Glomerular visceral epithelial cell (primary cell): ENCODE measurements at regions not wholly inside any gene's neighbourhood (a gene's known extent, or its start where the extent isn't known, plus 50 kb on each side); places are given as distances from the start of the nearest gene placed in this dataset.
A peak's percentile ranks its signal among the peaks of the same experiment; 100 is the strongest.

Experiments used
- DNase-seq: peaks from one replicate; pipeline ENCODE4 v3.0.0-alpha.2; 2016; ENCODE audit errors: extremely low spot score

- DNase-seq = no peak
Observed at GRCh38 chr4:138964716-138965426, 50.7 kb upstream of the NOCT start.

GRCh38 chr4:138963412-138963811 lies 52.2 kb upstream of the NOCT start:
- DNase-seq = no peak

DNA sequence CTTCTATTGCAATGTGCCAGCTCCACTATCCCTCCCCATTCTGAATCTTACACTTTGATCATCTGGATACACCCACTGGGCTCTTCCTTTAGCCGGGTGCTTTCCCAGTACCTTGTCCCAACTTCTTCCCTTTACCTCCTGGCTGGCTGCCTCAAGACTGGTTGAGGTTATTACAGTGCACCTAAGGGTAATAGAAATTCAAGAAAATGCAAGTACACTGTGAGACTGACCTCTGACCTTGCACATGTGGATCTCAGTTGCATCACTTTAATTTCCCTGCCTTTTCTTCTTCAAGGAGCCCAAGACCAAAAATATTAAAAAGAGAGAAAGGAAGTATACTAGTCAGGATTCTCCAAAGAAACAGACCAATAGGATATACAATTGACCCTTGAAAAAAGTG lies 53.9 kb upstream of the NOCT start:
- DNase-seq = no peak

- no peak for DNase-seq
Observed at GRCh38 chr4:138961129-138961528, 54.5 kb upstream of the NOCT start.

DNA sequence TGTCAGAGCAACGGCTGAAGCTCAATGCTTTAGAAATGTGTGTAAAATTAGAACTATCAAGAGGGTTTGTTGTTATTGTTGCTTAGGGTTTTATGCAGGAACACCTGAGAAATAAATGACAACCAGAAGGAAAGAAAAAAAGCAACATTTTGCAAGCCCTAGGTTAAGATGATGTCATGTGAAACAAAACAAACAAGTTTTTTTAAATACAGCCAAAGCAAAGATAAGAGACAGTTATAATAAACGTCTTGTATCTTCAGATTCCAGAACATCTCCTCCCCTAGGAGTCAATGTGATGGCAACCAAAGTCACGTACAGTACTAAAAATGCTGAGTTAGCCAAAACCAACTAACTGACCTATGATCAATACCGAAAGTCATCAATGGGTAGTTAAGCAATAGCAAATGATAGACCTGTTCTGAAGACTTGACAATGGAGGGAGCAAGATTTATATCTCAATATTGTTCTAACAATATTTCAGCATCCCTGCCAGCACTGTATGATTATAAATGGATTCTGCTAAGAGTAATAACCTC lies 55.3 kb upstream of the NOCT start:
- no peak for DNase-seq

DNA sequence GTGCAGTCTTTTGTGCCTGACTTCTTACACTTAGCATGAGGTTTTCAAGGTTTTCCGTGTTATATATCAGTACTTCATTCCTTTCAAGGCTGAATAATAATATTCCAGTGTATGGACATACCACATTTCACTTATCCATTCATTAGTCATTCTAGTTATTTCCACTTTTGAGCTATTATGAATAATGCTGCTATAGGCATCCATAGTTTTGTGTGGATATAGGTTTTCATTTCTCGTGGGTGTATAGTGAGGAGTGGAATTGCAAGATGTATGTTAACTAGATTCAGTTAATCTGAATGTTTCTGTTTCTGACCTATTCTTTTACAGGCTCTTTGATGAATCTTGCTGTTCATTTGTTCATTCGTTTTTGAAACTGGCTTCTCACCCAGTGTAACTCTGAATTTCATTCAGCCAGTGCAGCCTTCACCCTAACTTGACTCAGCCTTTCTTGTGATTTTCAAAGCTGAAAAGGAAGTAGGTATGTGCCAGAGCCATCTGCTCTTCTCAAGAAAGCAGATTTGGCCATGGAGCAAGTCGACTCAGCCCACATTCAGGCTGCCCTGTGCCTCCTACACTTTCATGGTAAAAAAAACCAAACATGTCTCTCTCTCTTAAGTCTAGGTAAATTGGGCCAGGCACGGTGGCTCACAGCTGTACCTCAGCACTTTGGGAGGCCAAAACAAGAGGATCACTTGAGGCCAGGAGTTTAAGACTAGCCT lies 56.3 kb upstream of the NOCT start:
- DNase-seq = no peak

DNA sequence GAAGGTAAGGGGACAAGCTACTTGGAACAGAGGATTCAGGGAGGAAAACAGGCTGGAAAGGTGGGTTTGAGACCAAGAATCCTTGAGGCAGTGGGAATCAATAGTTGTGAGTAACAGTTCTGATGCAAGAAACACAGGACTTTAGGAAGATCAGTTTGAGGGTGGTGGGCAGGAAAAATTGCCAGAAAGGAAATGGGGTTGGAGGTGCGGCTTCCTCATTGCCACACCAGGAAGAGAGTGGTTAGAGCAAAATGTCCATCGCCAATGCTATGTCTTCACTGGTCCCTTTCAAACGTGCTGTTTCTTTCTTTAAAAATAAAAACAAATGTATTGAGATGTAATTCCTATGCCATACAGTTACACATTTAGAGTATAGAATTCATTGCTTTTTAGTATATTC lies 57.1 kb upstream of the NOCT start:
- DNase-seq = no peak

- no peak for DNase-seq
Observed at GRCh38 chr4:138957302-138957701, 58.3 kb upstream of the NOCT start.

DNA sequence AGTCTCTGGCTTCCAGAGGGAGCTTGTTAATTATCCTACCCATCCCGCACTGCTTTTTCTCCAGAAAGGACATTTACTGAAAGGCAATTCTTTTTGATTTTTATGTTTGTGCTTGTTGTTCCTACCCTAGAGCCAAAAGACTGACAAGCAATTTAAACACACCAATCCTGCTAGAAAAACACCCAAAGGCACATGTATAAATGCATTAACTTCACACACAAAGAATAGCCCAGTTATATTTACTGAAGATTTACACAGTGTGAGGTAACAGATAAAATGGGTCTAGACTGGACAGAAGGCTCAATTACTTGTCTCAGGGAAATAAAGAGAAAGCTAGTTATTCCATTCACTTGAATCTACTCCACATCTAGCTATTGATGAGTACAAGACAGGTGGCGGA lies 61.2 kb upstream of the NOCT start:
- no peak for DNase-seq

- DNase-seq = peak; percentile 90
Observed at GRCh38 chr4:138953961-138954371, 61.6 kb upstream of the NOCT start.

GRCh38 chr4:138952411-138952810 lies 63.2 kb upstream of the NOCT start:
- DNase-seq = peak; percentile 57

- no peak for DNase-seq
Observed at GRCh38 chr4:138951764-138952163, 63.8 kb upstream of the NOCT start.

DNA sequence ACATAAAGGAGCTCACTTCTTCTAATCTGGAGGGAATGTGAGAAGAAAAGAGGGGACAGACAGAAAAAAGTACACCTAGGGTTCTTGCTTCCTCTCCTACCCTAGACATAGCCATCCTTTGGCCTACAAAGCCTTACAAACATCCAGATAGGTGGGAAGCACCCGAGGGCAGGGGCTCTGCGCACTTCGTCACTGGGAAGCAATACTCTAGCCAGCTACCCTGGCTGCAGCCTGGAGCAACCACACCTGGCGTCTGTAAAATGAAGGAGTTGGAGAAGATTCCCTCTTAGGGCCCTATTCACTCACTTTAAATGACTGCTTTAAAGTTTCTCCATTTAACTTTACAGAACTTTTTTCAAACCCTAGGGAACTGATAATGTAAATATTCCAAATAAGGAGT lies 65.7 kb upstream of the NOCT start:
- DNase-seq = no peak

GRCh38 chr4:138948918-138949317 lies 66.7 kb upstream of the NOCT start:
- no peak for DNase-seq

DNA sequence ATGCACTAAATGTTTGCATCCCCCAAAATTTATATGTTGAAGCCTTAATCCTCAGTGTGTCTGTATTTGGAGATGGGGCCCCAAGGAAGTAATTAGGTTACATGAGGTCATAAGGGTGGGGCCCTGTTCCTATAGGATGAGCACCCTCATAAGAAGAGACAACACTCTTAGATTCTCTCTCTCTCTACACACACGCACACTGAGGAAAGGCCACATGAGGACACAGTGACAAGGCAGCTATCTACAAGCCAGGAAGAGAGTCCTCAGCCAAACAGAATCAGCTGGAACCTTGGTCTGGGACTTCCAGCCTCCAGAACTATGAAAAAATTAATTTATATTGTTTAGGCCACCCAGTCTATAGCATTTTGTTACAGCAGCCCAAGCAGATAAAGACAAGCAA lies 69.3 kb upstream of the NOCT start:
- DNase-seq = no peak

- no peak for DNase-seq
Observed at GRCh38 chr4:138945840-138946239, 69.7 kb upstream of the NOCT start.

DNA sequence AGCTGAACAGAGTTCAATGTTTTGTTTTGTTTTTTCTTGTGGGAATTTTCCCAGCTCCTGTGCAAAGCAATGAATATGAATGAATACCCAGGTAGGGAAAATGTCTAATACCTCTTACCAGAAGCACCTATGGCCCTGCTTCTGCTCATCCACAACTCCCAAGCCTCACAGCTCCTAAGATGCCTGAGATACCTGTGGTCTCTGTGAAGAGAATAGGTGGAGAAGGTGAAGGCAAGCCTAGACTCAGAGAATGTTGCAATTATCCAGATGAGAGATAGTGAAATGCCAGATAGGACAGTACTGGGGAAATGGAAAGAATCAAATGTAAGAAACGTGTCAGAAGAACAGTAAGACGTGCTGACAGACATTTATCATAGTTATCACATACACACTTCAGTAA lies 70.2 kb upstream of the NOCT start:
- no peak for DNase-seq

DNA sequence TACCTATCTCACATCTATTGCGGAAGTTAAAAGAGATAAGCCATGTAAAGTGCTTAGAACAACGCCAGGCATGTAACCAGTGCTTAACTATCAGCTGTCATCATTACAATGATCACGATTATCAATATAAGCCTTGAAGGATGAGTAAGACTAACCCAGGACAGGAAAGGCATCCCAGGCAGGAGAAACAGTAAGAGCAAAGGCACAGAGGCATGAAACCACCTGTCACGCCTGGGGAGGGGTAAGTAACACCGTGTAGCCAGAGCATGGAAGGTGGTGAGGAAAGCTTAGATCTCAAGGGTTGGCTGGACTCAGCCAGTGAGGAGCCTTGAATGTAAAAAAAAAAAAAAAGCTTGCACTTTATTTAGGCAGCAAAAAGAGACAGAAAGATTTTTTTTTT lies 71.7 kb upstream of the NOCT start:
- DNase-seq = no peak

DNA sequence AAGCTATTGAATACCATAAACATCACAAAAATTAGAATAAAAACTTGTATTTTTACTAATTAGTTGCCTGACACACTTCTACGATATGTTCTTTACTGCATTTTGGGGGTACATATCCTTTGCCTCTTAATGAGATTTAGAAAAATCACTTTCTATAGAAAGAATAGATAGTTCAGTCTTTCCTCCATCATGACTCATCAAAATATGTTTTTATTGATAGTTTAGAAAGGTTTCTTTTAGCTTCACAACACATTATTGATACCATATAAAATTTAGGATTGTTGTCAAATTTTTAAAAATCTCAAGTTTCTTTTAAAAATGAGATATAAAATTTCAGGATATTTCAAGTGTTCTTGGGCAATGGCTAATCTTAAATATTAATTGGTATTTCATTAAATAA lies 74.5 kb upstream of the NOCT start:
- DNase-seq = no peak

DNA sequence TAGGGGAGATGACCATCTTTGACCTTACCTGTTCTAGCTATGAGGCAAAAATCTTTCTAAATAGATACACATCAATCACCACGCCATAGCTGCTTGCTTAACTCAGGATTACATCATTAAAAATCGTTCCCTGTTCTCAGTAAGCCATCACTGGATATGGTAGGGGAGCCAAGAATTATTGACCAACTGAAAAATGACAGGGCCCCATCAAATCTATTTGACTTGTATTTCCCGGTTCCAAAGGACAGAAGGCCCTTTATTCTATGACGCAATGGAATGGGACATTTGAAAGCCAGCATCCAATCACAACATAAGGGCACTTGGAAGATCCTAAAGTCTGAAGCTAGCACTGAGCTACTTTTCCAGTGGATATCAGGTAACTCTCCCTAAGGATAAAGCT lies 75.6 kb upstream of the NOCT start:
- no peak for DNase-seq

DNA sequence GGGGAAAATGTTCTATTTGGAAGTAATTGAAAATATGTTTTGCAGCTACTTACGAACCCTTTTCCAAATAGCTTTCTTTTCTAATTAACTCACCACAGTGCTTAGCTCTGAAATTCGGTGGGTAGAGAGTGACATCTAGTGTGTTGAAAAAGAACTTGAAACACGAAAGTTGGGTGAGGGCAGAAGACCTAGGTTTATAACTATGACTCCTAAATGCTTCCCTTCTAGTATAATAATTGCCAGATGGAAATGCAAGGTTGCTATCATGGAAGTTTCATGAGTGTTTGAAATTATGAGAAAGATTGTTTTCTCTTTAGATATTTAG lies 77.3 kb upstream of the NOCT start:
- peak; percentile 61 for DNase-seq

DNA sequence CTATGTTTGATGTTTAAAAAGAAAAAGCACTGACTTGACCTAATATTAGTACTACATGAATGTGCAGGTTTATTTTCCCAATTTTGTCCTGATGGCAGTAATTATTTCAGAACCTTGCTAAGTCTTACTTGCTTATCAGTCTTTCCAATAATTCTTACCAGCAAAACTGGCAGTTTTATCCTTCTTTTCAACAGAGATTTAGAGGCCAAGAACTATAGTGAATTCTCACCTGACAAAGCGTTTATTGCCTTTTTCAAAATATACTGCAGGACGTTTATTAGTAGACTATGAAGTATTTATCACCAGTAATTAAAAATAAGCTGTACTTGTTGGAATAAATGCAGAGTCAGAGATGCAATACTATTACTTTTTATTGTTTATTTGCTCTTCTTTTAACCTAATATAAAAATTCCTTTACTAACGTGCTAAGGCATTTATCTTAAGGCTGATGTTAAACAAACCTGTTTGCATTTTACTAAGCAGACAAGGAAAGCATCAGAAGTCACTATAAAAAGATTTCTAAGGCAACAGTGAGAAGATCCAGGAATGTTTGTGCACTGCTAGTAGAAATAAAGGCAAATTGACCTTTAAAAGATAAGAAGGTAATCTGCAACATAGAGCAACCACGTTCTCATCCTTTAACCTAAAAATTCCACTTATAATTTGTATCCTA lies 80.3 kb upstream of the NOCT start:
- no peak for DNase-seq

DNA sequence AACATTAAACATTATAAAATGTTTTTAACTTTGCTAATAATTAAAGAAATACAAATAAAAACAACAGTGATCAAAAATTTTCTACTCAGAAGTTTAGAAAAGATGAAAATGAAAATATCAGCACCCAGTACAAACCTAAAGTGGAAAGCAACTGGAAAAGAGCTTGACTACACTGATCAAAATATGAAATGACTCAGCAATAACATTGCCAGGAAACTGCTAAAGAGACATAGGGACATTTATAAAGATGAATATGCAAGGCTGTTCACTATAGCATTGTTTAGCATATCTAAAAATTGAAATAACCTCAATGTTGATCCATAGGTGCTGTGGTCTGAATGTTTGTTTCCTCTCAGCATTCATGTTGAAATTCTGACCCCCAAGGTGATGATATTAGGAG lies 88.5 kb upstream of the NOCT start:
- DNase-seq = no peak
